Upper lobe of left lung (tissue), 6 donors: ENCODE measurements at regions not wholly inside any gene's neighbourhood (a gene's known extent, or its start where the extent isn't known, plus 50 kb on each side); places are given as distances from the start of the nearest gene placed in this dataset.
"Not testable (repeated sequence)": the region's sequence is repeated elsewhere in the genome, so short reads cannot be mapped to it uniquely, and the experiment has no call there.

ENCODE experiments used
- ATAC-seq, 2 donors: fragments of 200-7000 bp; cut with Tn5 transposase; one replicate each; pipeline ENCODE4 v1.9.1; 2022; ENCODE audit warnings: mild to moderate bottlenecking in 2 of 2, moderate library complexity in 2 of 2; ENCODE audit not compliant: low FRiP score in 2 of 2
- DNase-seq, 2 donors: peaks; one replicate each; pipeline ENCODE4 v3.0.0-alpha.2; 2019 to 2020
- H3K27ac ChIP-seq, 4 donors: fragments of 200-600 bp; sonication (generic); one replicate each; pipeline ENCODE4 v1.5.1; 2016 to 2019
- H3K27me3 ChIP-seq, 4 donors: fragments of 200-600 bp; sonication (generic); one replicate each; pipeline ENCODE4 v1.5.1; 2017 to 2019
- H3K36me3 ChIP-seq, 4 donors: fragments of 200-600 bp; sonication (generic); one replicate each; pipeline ENCODE4 v1.5.1; 2016 to 2019
- H3K4me1 ChIP-seq, 4 donors: fragments of 200-600 bp; sonication (generic); one replicate each; pipeline ENCODE4 v1.5.1; 2018 to 2019
- H3K4me3 ChIP-seq, 4 donors: fragments of 200-600 bp; sonication (generic); one replicate each; pipeline ENCODE4 v1.5.1; 2017 to 2019; ENCODE audit warnings: mild to moderate bottlenecking in 2 of 4, moderate library complexity in 1 of 4
- H3K9me3 ChIP-seq, 4 donors: fragments of 200-600 bp; sonication (generic); one replicate each; pipeline ENCODE4 v1.5.1; 2018 to 2019
- CTCF ChIP-seq, 6 experiments: fragments of 450-650 bp in 4 of 6; fragments of 200-600 bp in 2 of 6; sonication (generic) in 2 of 6; IDR thresholded peaks; one replicate each; pipeline ENCODE4 v1.5.1; 2016 to 2019; ENCODE audit warnings: antibody characterized with exemption in 6 of 6
- EP300 ChIP-seq, 4 donors: sonication (generic); formaldehyde crosslinking; IDR thresholded peaks; one replicate each; pipeline ENCODE4 v1.5.1; 2017; ENCODE audit warnings: antibody characterized with exemption in 4 of 4, control low read depth in 2 of 4
- POLR2A ChIP-seq, 4 donors: fragments of 450-650 bp; IDR thresholded peaks; one replicate each; pipeline ENCODE4 v1.5.1; 2016 to 2017; ENCODE audit warnings: antibody characterized with exemption in 4 of 4, mild to moderate bottlenecking in 2 of 4
- POLR2AphosphoS5 ChIP-seq, 2 donors: sonication (generic); formaldehyde crosslinking; IDR thresholded peaks; one replicate each; pipeline ENCODE4 v1.5.1; 2017; ENCODE audit warnings: antibody characterized with exemption in 2 of 2
- WGBS, 2 donors: methylation state at CpG; one replicate each; pipeline ENCODE4 v1.1.5; 2017 to 2018; 5-methylcytosine and 5-hydroxymethylcytosine counted together
- donor health status: DM: no; HTN: no; CAD: no; lungs with moderate emphysema.
- donor health status: DM: no; HTN: yes; CAD: no; lungs with severe emphysema.

DNA sequence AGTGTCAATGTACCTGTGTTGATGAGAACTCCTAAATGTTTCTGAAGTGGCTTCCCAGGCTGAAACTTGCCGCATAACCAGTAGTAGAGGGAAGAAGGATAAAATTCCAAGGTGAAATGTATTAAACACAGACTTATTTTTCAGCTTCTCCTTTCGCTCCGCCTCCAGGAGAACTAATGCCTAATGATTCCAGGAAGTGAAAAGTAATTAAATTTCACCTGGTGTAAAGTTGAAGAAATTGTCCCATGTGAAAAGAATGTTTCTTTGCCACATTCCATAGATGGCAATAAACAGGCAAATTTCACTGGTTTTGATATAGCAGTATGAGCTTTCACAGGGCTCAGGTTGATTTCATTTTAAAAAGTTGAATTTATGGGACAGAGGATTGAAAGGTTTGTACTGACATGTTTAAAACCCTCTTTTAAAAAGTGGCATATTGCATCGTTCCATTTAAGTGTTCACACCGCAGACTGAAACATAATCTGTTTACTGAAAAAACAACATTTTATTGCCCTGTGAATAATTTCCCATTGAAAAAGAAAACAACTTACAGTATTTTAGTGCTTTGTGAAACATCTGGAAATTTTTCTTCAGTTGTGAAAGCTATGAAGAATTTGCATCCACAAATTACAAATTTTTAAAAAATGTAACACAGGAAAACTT, 453.4 kb upstream of the NFE2L3 start:
- Histone ChIP-seq H3K27me3 (no peaks in the 10 kb centered on the region), H3K4me3 (no peak overlapping the region), H3K27ac (no peak overlapping the region), H3K9me3 (no peaks in the 10 kb centered on the region), H3K4me1 (no peaks in the 10 kb centered on the region), H3K36me3 (no peaks in the 10 kb centered on the region)
- 81 to 86% methylated on average over 5 of the region's 5 CpGs for WGBS, 2 donors
- ATAC-seq (no peak), DNase-seq (no peak)
- TF ChIP-seq POLR2AphosphoS5 (IDR thresholded peaks at IDR 0.05) (no peak), POLR2A (IDR thresholded peaks at IDR 0.05) (no peak), EP300 (IDR thresholded peaks at IDR 0.05) (no peak), CTCF (IDR thresholded peaks at IDR 0.05) (no peak)

DNA sequence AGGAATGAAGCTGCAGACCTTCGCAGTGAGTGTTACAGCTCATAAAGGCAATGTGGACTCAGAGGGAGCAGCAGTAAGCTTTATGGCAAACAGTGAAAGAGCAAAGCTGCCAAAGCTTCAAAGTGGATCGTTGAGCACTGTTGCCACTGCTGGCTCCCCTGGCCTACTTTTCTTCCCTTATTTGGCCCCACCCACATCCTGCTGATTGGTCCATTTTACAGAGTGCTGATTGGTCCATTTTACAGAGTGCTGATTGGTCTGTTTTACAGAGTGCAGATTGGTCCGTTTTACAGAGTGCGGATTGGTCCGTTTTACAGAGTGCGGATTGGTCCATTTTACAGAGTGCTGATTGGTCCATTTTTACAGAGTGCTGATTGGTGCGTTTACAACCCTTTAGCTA, 451.9 kb upstream of the NFE2L3 start:
- H3K27ac ChIP-seq, H3K36me3 ChIP-seq, H3K27me3 ChIP-seq, H3K9me3 ChIP-seq, DNase-seq, H3K4me3 ChIP-seq, ATAC-seq, H3K4me1 ChIP-seq: not testable (repeated sequence)
- 88 to 95% methylated on average over 7 of the region's 7 CpGs for WGBS, 2 donors

- Histone ChIP-seq H3K36me3 (no peaks in the 10 kb centered on the region), H3K4me1 (no peaks in the 10 kb centered on the region), H3K9me3 (no peaks in the 10 kb centered on the region), H3K27me3 (no peaks in the 10 kb centered on the region), H3K27ac (no peak overlapping the region), H3K4me3 (no peak overlapping the region)
- TF ChIP-seq POLR2A (IDR thresholded peaks at IDR 0.05) (no peak), POLR2AphosphoS5 (IDR thresholded peaks at IDR 0.05) (no peak), EP300 (IDR thresholded peaks at IDR 0.05) (no peak), CTCF (IDR thresholded peaks at IDR 0.05) (no peak)
- no peak for ATAC-seq
- no peak for DNase-seq
- 89% methylated on average over 8 of the region's 8 CpGs for WGBS, 2 donors
Measured at GRCh38 chr7:25704413-25704812, 447.6 kb upstream of the NFE2L3 start.

DNA sequence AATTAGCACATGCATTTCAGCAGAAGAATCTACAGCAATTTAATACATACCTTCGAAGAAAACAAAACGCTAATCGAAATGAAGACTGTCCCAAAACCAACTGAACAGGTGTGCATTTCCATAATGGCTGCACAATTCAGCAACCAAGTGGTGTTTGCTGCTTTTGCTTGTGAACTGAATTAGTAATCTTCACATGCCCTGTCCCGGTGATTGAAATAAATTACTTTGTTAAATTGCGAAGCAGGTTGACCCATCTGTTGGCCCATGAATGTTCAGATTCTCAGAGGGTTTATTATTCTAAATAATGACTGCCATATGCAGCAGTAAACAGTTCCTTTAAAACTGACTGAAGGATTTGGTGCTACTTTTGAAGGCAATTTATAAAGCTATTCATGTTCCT, 445.2 kb upstream of the NFE2L3 start:
- H3K4me3 ChIP-seq = no peak overlapping the region
- no peaks in the 10 kb centered on the region for H3K27me3 ChIP-seq
- H3K36me3 ChIP-seq = no peaks in the 10 kb centered on the region
- no peak overlapping the region for H3K27ac ChIP-seq
- DNase-seq (no peak), ATAC-seq (no peak)
- no peaks in the 10 kb centered on the region for H3K9me3 ChIP-seq
- WGBS, 2 donors = 94 to 96% methylated on average over 5 of the region's 5 CpGs
- H3K4me1 ChIP-seq = no peaks in the 10 kb centered on the region
- no peak for TF ChIP-seq POLR2A (IDR thresholded peaks at IDR 0.05)
- TF ChIP-seq POLR2AphosphoS5 (IDR thresholded peaks at IDR 0.05) = no peak
- no peak for TF ChIP-seq CTCF (IDR thresholded peaks at IDR 0.05)
- no peak for TF ChIP-seq EP300 (IDR thresholded peaks at IDR 0.05)

DNA sequence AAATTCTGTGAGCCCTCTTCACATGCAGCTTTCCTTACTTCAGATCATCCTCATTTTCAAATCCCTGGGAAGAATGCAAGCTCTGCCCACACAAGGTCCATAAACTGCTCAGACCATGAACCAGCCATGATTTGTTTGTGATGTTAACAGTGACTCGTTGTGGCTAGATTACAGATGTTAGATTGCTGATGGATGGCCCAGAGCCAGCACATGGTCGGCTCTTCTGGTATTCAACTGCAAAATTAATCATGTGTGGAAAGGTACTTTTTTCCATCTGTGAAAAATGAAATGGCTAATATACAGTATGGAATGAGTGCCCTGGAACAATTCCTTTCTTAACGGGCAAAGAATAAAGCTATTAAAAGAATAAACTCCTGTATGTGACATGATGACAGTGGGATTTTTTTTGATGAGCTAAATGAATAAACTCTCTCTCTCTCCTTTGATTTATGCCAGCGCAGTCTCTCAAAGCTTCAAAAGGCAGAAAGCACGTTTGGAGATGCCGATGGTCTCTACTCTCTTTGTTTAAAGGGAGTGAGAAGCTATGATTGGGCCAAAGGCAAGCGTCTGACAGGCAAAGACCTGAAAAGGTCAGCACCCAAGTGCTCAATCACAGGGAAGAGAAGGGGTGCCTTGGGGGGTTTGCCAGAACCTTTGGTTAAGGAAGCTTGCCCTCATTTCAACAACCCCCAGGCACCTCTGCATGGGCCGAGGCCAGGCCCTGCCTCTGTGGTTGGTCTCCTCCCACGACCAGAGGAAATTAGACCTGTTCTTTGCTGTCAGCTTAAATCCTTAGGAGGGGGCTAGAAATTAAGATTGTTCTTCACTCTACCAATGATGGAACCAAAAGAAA, 444.0 kb upstream of the NFE2L3 start:
- no peak for DNase-seq
- ATAC-seq = no peak
- H3K27ac ChIP-seq = peak overlapping the region in 1 of 4 donors; percentile 7
- no peak for TF ChIP-seq CTCF (IDR thresholded peaks at IDR 0.05)
- no peak for TF ChIP-seq EP300 (IDR thresholded peaks at IDR 0.05)
- WGBS, 2 donors = 55% methylated on average over 9 of the region's 9 CpGs
- no peaks in the 10 kb centered on the region for H3K9me3 ChIP-seq
- H3K4me3 ChIP-seq = no peak overlapping the region
- no peaks in the 10 kb centered on the region for H3K27me3 ChIP-seq
- H3K36me3 ChIP-seq = no peaks in the 10 kb centered on the region
- no peaks in the 10 kb centered on the region for H3K4me1 ChIP-seq
